H4 (cell line): ENCODE measurements at regions not wholly inside any gene's neighbourhood (a gene's known extent, or its start where the extent isn't known, plus 50 kb on each side); places are given as distances from the start of the nearest gene placed in this dataset.
"Not testable (repeated sequence)": the region's sequence is repeated elsewhere in the genome, so short reads cannot be mapped to it uniquely, and the experiment has no call there.

Experiments
- DNase-seq: peaks from one replicate; pipeline ENCODE4 v3.0.0-alpha.2; 2015; ENCODE audit warnings: low spot score

DNA sequence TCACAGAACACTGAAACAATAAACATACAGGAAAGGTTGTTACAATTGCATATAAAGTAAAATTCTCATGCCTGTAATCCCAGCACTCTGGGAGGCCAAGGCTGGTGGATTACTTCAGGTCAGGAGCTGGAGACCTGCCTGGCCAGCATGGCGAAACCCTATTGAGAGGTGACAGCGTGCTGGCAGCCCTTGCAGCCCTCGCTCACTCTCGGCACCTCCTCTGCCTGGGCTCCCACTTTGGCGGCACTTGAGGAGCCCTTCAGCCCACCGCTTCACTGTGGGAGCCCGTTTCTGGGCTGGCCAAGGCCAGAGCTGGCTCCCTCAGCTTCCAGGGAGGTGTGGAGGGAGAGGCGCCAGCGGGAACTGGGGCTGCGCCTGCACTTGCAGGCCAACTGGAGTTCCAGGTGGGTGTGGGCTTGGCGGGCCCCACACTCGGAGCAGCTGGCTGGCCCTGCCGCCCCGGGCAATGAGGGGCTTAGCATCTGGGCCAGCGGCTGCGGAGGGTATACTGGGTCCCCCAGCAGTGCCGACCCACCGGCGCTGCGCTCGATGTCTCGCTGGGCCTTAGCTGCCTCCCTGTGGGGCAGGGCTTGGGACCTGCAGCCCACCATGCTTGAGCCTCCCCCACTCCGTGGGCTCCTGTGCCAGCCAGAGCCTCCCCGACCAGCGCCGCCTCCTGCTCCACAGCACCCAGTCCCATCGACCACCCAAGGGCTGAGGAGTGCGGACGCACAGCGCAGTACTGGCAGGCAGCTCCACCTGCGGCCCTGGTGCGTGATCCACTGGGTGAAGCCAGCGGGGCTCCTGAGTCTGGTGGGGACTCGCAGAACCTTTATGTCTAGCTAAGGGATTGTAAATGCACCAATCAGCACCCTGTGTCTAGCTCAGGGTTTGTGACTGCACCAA is 51.5 kb upstream of the MBNL1 start:
- not testable (repeated sequence) for DNase-seq

DNA sequence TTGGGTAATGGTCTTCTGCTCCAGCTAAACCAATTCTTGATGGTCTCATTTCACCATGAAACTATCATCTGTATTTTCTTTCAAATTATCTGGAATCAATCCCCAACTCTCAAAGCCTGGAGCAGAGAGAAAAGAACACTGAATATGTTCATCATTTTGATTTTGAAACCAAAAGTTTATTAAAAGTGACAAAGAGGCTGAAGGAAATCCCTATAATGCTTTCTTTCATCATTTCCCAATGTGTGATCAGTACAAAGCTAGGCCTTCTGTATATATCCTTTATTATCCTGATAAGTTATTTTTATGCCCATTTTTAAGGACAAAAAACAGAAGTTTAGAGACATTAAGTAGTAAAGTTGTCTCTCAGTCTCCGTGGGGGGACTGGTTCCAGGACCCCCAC is 50.1 kb upstream of the MBNL1 start:
- no peak for DNase-seq
